Pulmonary artery endothelial cell (primary cell): ENCODE measurements at regions not wholly inside any gene's neighbourhood (a gene's known extent, or its start where the extent isn't known, plus 50 kb on each side); places are given as distances from the start of the nearest gene placed in this dataset.

Source experiments
- DNase-seq: peaks from one replicate; pipeline ENCODE4 v3.0.0-alpha.2; 2011; ENCODE audit warnings: low read depth, low spot score

GRCh38 chr2:6723865-6724604, 141.7 kb downstream of the CMPK2 start:
- no peak for DNase-seq

DNA sequence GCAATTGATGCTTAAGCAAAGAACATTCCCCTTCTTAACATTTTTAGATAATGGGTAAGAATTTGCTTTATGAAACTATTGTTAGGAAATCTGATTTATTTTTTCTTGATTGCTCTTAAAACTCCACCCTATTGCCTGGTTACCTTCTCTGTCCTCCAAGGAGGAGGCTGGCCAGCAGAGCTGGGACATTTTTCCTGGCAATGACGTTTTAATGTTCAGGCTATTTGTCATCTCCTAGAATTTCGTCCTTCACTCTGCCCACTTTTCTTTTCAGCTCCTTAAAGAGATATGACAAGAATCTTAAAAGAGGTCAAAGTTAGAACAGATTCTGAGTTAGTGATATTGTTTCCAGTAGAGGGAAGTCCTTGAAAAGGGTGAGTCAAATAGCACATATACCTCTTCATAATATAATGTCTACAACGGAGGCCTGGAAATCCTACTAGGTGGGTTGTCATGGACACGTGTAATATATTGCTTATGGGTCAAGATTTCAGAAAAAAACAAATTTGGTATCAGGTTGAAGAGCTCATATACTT, 141.0 kb downstream of the CMPK2 start:
- no peak for DNase-seq

- no peak for DNase-seq
These were observed 137.6 kb downstream of the CMPK2 start for GRCh38 chr2:6728156-6728555.

DNA sequence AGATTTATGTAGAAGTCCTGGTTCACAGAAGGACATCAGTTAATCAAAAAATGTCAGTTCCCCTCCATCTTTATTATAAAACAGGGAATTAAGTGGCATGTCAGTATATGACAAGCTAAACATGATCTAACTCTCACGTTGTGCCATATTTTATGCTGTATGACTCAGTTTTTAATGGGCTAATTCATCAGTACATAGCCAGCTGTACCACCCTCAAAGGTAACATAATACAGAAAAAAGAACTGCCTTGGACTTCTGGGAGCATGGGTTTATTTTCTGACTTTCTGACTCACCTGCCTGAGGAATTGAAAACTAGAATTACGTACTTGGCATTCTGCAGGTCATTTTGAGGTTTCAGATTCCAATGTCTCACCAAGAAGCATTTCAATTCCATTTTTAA, 135.7 kb downstream of the CMPK2 start:
- DNase-seq: no peak

DNA sequence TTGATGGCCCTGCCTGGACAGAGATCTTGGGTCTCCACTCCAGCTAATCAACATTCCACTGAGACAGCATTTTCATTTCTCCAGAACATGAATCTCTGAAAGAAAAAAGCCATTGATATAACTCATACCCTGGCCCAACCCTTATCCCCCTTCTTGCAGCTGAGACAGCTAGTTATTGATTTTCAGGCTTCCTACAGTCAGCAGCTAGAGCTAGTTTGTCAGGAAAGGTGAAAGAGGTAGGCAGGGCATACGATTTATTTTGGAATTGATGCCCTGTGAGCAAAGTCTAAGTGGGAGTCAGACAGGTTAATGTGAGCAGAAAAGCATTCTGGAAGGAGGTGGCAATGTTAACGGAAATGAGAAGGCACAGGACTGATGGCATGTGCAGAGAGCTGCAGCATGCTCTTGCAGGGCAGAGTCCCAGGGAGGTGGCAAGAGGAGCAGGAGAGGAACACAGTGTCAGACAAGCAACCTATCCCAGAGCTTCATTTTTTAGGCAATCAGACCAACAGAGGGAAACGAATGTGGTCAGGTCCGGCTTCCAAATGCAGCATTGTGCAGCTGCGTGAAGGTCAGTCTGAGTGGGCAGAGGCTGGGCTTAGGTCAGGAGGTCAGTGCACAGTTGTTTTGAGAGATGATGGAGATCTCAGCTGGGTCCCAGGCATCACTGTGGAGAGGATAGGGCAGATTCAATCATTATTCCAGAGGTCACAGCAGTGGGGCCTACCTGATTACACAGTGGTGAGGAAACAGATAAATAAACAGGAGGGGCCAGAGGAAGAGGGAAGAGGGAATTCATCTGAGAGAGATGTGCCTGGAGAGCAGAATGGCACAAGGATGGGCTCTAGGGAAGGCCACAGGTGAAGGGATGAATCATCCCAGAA, 134.8 kb downstream of the CMPK2 start:
- DNase-seq: no peak

- DNase-seq: no peak
These were observed 126.2 kb downstream of the CMPK2 start for GRCh38 chr2:6739547-6739946.

DNA sequence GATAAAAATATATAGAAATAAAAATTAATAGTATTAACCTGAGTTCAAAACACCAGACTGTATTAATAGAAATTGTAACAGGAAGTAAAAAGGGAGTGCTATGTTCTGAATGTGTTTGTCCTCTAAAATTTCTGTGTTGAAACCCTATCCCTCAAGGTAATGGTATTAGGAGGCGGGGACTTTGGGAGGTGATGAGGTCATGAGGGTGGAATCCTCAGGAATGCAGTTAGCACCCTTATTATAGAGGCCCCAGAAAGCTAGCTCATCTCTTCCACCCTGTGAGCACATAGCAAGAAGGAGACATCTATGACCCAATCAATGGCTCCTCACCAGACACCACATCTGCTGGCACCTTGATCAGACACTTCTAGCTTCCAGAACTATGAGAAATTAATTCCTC, 124.5 kb downstream of the CMPK2 start:
- no peak for DNase-seq

GRCh38 chr2:6744038-6744437, 121.7 kb downstream of the CMPK2 start:
- no peak for DNase-seq

DNA sequence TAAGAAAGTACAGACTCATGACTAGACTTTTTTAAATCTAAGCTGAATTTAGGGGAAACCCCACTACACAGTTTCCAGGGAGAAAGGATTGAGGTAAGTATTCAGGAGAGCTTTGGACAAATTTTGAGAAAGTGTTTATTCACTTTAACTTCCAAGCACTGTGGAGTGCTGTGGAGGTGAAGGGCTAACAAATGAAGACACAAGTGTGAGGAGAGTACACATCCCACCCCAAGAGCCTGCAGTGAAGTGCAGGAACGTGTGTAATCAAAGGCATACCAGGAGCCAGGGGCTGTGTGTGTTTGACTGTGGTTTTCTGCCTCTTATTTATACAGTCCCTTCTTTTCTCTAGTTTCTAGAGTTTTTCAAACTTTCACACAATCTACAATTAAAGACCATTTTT, 118.3 kb downstream of the CMPK2 start:
- DNase-seq: no peak

- DNase-seq: no peak
These were observed 117.2 kb downstream of the CMPK2 start for GRCh38 chr2:6748406-6749067.

DNA sequence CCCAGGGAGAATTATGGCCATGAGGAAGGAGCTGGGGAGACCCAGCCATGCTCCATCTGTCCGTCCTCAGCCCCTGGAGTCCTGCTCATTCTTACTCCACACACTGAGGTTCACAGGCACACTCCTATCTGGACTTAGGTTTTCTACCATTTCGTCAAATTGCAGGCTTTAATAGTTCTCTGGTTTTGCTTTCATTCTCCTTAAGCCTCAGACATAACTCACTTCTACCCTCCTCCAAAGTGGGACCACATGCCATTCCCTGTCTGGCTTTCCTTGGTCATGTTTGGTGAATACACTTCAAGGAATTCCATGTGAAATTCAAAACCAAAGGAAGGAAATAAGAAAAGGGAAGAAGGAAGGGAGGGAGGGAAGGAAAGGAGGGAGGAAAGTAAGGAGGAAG, 115.7 kb downstream of the CMPK2 start:
- no peak for DNase-seq

DNA sequence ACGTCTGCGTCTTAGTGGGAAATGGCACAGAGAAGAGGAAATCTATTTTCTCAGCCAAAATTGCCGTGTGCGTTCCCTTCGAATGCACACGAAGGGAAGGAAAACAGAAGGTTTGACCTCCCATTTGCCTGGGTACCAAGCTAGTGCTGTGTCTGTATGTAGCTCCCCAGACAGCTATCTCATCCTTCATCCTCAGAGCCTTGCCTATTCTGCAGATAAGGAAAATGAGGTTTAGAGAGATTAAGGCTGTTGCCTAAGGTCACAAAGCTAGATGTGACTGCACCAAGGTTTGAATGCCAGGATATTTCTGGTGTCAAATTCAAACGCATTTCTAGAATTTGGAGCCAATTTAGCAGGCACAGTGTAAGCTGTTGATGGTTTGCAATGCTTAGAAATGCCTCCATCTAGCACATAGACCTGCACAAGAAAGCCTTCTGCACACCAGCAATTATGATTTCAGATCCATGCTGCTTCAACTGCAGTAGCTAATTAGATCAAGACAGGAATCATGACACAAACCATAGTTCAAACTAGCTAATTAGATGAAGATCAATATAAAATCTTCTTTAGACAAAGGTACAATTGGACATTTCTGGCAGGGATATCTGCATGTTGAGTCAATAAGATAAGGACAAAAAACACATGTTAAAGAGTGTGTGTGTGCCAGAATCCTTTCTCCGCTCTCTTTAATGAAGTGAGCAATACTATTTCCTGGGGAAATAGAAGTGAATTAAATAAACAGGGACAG, 115.1 kb downstream of the CMPK2 start:
- DNase-seq: no peak

DNA sequence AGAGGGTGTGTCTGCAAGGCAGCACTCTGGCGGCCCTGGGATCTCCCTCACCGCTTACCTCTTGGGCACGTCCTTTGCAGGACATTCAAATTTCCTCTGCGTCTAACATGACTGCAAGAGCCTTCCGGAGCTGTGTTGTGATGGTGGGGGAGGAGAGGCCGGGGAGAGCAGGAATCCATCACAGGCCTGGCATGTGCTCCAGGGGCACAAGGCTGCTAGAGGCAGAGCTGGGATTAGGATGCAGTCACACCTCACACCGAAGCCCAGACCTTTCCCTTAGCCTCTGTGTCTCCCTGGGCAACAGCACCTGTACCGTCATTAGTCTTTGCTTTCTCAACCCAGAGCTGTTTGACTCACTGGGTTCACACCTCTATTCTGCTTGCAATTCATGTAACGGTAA, 111.3 kb downstream of the CMPK2 start:
- DNase-seq: no peak

DNA sequence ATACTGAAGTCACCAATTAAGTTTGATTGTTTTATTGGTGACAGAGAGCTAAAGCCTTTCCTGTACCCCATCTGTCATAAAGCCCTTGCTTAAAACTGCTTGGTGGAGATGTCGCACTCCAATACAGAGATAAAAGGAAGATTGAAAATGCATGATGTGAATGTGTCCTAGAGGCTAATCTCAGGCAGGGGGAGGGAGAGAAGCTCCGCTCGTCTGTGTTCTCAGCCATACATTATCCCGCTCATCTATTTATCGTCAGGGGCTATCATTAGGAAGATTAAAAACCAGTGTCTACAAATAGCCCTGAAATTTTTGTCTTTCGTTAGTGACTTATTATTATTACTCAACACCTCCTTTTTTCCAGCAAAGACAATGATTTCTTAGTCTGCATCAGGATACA, 110.3 kb downstream of the CMPK2 start:
- no peak for DNase-seq

GRCh38 chr2:6757215-6757614, 108.5 kb downstream of the CMPK2 start:
- DNase-seq: no peak

DNA sequence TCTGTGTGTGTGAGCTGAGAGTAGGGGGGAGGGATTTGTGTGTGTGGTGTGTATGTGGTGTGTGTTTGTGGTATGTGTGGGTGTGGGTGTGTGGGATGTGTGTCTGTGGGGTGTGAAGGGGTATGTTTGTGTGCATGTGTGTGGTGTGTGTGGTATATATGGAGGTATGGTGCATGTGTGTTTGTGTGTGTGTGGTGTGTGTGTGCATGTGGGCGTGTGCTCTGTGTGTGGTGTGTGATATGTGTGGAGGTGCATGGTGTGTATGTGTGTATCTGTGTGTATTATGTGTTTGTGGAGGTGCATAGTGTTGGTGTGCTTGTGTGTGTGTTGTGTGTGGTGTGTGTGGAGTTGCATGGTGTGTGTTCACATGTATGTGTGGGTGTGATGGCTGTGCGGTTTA, 106.0 kb downstream of the CMPK2 start:
- DNase-seq: no peak

DNA sequence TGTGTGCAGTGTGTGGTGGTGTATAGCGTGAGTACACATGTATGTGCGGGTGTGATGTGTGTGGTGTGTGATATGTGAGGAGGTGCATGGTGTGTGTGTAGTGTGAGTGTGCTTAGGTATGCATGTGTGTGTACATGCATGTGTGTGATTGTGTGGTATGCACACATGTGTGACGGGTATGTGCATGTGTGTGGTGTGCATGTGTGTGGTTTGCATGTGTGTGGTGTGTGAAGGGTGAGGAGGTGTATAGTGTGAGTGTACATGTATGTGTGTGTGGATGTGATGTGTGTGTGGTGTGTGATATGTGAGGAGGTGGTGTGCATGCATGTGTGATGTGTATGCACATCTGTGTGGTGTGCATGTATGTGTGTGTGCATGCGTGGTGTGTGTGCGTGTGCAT, 105.6 kb downstream of the CMPK2 start:
- no peak for DNase-seq

GRCh38 chr2:6764968-6765723, 100.6 kb downstream of the CMPK2 start:
- DNase-seq: no peak

- DNase-seq: no peak
These were observed 96.4 kb downstream of the CMPK2 start for GRCh38 chr2:6769346-6769745.

- DNase-seq: no peak
These were observed 95.7 kb downstream of the CMPK2 start for GRCh38 chr2:6770006-6770405.
